H1 (cell line): ENCODE measurements at regions not wholly inside any gene's neighbourhood (a gene's known extent, or its start where the extent isn't known, plus 50 kb on each side); places are given as distances from the start of the nearest gene placed in this dataset.

Source experiments
- CBX5 ChIP-seq: fragments of 300-800, 300-1000 bp; sonication (generic); IDR thresholded peaks from 2 replicates; pipeline ENCODE4 v1.7.1; 2016; ENCODE audit warnings: antibody characterized with exemption, low read length, low read depth
- EGR1 ChIP-seq: IDR thresholded peaks from 2 replicates; pipeline ENCODE4 v1.6.1; 2011; ENCODE audit warnings: low read depth, low read length, borderline replicate concordance
- JUN ChIP-seq: IDR thresholded peaks from 2 replicates; pipeline ENCODE4 v1.6.1; 2011; ENCODE audit warnings: low read depth, mild to moderate bottlenecking, improper control_type of control experiment, low read length
- PHF8 ChIP-seq: fragments of 200-600 bp; sonication (generic); conservative IDR thresholded peaks from 2 replicates; pipeline ENCODE4 v1.7.1; 2012; ENCODE audit warnings: low read depth, mild to moderate bottlenecking, inconsistent platforms, low read length, moderate library complexity
- SRF ChIP-seq: IDR thresholded peaks from 2 replicates; pipeline ENCODE4 v1.6.1; 2011; ENCODE audit warnings: mild to moderate bottlenecking, low read depth, low read length, moderate library complexity

DNA sequence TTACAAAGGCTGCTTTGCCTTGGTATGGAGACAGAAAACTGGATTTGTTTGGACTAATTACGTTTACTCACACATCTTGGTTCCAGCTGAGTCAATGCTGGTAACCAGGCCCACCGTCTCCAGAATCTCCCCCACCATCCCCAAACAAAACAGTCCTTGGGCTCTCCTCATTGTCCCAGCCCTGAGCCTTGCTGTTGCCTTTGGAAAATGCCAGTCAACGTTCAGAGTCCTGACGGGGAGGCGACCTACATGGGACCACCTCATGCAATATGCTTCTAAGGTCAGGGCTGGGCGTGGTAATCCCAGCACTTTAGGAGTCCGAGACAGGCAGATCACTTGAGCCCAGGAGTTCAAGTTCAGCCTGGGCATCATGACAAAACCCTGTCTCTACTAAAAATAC lies 85.2 kb upstream of the IQSEC1 start (continued):
- TF ChIP-seq SRF (no peak), EGR1 (no peak), PHF8 (no peak), JUN (no peak), CBX5 (no peak)
